ENCODE measurements at regions not wholly inside any gene's neighbourhood (a gene's known extent, or its start where the extent isn't known, plus 50 kb on each side); places are given as distances from the start of the nearest gene placed in this dataset.

DNA sequence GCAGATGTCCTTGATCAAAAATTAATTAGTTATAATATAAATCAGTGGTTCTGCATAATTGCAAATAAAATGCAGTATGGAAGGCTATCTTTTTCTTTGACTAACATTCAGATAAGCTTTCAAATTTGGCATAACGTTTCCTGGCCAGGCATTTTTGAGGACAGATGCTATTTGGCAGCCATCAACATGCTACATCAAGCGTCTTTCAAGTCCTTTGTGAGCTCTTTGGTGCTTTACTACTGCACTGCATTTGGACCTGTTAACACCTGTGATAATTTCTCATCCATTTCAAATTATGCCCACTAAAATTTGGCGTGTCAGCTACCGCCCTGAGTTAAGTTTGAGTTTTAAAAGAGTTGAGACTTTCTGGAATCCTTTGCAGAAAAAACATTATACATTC is 545.7 kb downstream of the STK39 start:
- TF ChIP-seq, protein P1, sequence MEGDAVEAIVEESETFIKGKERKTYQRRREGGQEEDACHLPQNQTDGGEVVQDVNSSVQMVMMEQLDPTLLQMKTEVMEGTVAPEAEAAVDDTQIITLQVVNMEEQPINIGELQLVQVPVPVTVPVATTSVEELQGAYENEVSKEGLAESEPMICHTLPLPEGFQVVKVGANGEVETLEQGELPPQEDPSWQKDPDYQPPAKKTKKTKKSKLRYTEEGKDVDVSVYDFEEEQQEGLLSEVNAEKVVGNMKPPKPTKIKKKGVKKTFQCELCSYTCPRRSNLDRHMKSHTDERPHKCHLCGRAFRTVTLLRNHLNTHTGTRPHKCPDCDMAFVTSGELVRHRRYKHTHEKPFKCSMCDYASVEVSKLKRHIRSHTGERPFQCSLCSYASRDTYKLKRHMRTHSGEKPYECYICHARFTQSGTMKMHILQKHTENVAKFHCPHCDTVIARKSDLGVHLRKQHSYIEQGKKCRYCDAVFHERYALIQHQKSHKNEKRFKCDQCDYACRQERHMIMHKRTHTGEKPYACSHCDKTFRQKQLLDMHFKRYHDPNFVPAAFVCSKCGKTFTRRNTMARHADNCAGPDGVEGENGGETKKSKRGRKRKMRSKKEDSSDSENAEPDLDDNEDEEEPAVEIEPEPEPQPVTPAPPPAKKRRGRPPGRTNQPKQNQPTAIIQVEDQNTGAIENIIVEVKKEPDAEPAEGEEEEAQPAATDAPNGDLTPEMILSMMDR (IDR thresholded peaks at IDR 0.05; ENCODE audit: low read depth, low read length) = no peak
- no peak for TF ChIP-seq EZH2phosphoT487 (IDR thresholded peaks at IDR 0.05; ENCODE audit: low read depth)

Measured in OCI-LY3 (cell line).